ES-I3 (cell line): ENCODE measurements at regions not wholly inside any gene's neighbourhood (a gene's known extent, or its start where the extent isn't known, plus 50 kb on each side); places are given as distances from the start of the nearest gene placed in this dataset.
"Not testable (repeated sequence)": the region's sequence is repeated elsewhere in the genome, so short reads cannot be mapped to it uniquely, and the experiment has no call there.

Experiments used
- H3K36me3 ChIP-seq: 2 replicates; pipeline ENCODE4 v1.6.1; 2013; ENCODE audit warnings: mild to moderate bottlenecking, low read length, control low read depth, moderate library complexity; ENCODE audit not compliant: insufficient read depth
- H3K4me1 ChIP-seq: 2 replicates; pipeline ENCODE4 v1.6.1; 2013; ENCODE audit warnings: mild to moderate bottlenecking, control low read depth, low read length; ENCODE audit not compliant: insufficient read depth
- H3K9ac ChIP-seq: 2 replicates; pipeline ENCODE4 v1.6.1; 2013; ENCODE audit warnings: low read depth, mild to moderate bottlenecking, low read length, moderate library complexity
- H3K9me3 ChIP-seq: 2 replicates; pipeline ENCODE4 v1.6.1; 2013; ENCODE audit warnings: mild to moderate bottlenecking, low read length, moderate library complexity; ENCODE audit not compliant: control insufficient read depth, insufficient read depth

DNA sequence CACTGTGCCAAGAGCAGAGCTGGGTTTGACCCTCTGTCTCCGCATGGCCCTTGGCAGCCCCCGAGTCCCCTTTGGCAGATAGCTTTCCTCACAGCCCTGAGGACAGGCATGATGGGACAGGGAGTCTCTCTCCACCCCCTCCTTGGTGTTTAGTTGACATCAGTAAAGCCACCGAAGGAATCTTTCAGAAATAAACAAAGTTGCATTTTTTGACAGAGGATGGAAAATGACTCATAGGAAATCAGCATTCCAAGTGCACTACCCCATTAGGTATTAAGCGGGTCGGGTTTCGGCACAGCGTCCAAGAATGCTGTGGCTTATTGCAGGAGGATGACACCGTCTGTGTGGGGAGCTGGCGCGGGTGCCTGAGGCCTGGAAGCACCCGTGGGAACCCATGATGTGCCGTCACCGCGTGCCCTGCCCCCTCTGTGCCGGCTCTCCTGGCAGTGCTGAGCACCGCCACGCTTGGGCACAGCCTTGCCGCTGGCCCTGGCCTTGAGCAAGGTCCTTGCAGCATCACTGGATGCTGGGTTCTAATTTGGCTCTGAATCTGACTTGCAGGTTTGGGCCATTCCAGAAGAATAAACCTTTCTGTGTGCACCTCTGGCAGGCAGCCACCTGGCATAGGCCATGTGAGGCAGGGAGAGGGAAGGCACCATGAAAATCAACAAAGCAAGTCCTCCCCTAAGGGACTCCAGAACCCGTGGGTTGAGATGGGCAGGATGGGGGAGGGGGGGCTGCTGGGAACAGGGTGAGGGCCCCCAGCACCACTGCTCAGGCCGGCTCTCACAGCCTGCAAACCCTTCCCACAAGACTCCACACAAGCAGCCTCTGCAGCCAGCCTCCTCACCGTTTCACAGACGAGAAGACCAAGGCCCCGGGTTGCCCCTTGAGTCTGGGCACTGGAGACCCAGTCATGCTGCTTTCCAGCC is 50.5 kb upstream of the ZNF469 start:
- Histone ChIP-seq H3K9ac (no peak overlapping the region), H3K36me3 (no peaks in the 10 kb centered on the region), H3K9me3 (no peaks in the 10 kb centered on the region), H3K4me1 (no peaks in the 10 kb centered on the region)

DNA sequence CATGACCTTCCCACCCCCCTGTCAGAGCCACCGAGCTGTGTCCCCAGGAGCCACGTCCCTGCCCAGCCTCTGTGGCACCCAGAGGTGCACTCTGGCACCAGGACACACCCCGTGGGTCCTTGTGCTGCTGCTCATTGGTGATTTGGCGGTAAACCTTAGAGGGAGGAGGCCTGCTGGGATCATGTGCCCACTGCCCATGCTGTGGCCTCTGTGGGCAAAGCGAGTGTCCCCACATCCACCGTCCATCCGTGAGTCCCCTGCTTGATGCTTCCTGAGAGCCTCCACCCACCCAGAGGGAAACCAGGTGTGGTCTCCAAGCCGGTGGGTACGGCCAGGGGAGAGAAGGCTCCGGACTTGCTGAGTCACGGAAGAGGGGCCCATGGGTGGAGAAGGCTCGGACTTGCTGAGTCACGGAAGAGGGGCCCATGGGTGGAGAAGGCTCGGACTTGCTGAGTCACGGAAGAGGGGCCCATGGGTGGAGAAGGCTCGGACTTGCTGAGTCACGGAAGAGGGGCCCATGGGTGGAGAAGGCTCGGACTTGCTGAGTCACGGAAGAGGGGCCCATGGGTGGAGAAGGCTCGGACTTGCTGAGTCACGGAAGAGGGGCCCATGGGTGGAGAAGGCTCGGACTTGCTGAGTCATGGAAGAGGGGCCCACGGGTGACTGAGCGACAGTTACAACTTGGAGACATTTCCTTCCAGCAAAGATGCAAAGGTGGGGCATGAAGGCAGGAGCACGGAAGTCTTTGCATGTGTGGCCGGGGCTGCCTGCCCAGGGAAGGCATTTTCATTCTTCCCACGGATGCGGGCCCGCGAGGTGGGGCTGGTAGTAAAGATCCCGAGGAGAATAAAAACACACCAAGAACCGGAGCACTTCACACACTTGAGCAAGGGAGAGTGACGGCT is 49.6 kb upstream of the ZNF469 start:
- H3K36me3 ChIP-seq, H3K9ac ChIP-seq, H3K9me3 ChIP-seq, H3K4me1 ChIP-seq: not testable (repeated sequence)
